ENCODE measurements at regions not wholly inside any gene's neighbourhood (a gene's known extent, or its start where the extent isn't known, plus 50 kb on each side); places are given as distances from the start of the nearest gene placed in this dataset.

DNA sequence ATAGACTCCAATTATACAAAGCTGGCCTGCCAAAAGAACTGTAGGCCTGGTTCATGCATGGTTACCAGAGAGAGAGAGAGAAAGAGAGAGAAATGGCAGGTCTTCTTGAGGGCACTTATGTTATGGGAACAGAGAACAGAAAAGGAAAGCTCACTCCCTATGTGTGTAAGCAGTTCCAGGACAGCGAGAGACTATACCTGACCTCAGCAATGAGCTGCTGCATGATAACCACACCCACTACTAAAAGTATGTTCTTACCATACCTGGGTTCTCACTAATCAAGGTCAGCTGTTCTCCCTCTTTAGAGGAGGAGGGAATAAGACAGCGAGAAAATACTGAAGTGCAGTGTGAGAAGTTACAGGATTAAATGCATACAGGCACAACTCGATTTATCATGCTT, 583.3 kb downstream of the GBA3 start:
- no peak overlapping the region for H3K27ac ChIP-seq
- no peak for TF ChIP-seq POLR2AphosphoS5 (IDR thresholded peaks at IDR 0.05)
- no peak for TF ChIP-seq POLR2A (IDR thresholded peaks at IDR 0.05)
- TF ChIP-seq, protein P1, sequence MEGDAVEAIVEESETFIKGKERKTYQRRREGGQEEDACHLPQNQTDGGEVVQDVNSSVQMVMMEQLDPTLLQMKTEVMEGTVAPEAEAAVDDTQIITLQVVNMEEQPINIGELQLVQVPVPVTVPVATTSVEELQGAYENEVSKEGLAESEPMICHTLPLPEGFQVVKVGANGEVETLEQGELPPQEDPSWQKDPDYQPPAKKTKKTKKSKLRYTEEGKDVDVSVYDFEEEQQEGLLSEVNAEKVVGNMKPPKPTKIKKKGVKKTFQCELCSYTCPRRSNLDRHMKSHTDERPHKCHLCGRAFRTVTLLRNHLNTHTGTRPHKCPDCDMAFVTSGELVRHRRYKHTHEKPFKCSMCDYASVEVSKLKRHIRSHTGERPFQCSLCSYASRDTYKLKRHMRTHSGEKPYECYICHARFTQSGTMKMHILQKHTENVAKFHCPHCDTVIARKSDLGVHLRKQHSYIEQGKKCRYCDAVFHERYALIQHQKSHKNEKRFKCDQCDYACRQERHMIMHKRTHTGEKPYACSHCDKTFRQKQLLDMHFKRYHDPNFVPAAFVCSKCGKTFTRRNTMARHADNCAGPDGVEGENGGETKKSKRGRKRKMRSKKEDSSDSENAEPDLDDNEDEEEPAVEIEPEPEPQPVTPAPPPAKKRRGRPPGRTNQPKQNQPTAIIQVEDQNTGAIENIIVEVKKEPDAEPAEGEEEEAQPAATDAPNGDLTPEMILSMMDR (IDR thresholded peaks at IDR 0.05) = no peak
- H3K9me3 ChIP-seq = no peaks in the 10 kb centered on the region
- intact Hi-C loops (cut with DNase I) = no loop called here
- no peak for DNase-seq (ENCODE audit: low spot score)
- WGBS = 72% methylated on average over 3 of the region's 3 CpGs
- H3K4me3 ChIP-seq = no peak overlapping the region
- no peaks in the 10 kb centered on the region for H3K4me1 ChIP-seq (replicated peaks)
- no peaks in the 10 kb centered on the region for H3K36me3 ChIP-seq
- no peaks in the 10 kb centered on the region for H3K27me3 ChIP-seq (replicated peaks; ENCODE audit: insufficient read depth)

- H3K4me3 ChIP-seq = no peak overlapping the region
- no peaks in the 10 kb centered on the region for H3K27me3 ChIP-seq (replicated peaks; ENCODE audit: insufficient read depth)
- WGBS = 7% methylated on average over 1 of the region's 1 CpG
- H3K27ac ChIP-seq = no peak overlapping the region
- intact Hi-C loops (cut with DNase I) = no loop called here
- no peak for DNase-seq (ENCODE audit: low spot score)
- no peaks in the 10 kb centered on the region for H3K4me1 ChIP-seq (replicated peaks)
- TF ChIP-seq POLR2AphosphoS5 (IDR thresholded peaks at IDR 0.05) (no peak), POLR2A (IDR thresholded peaks at IDR 0.05) (no peak)
- TF ChIP-seq, protein P1 (IDR thresholded peaks at IDR 0.05) = no peak
- no peaks in the 10 kb centered on the region for H3K9me3 ChIP-seq
- H3K36me3 ChIP-seq = no peaks in the 10 kb centered on the region
These were observed 576.8 kb downstream of the GBA3 start for GRCh38 chr4:23269566-23269965.

DNA sequence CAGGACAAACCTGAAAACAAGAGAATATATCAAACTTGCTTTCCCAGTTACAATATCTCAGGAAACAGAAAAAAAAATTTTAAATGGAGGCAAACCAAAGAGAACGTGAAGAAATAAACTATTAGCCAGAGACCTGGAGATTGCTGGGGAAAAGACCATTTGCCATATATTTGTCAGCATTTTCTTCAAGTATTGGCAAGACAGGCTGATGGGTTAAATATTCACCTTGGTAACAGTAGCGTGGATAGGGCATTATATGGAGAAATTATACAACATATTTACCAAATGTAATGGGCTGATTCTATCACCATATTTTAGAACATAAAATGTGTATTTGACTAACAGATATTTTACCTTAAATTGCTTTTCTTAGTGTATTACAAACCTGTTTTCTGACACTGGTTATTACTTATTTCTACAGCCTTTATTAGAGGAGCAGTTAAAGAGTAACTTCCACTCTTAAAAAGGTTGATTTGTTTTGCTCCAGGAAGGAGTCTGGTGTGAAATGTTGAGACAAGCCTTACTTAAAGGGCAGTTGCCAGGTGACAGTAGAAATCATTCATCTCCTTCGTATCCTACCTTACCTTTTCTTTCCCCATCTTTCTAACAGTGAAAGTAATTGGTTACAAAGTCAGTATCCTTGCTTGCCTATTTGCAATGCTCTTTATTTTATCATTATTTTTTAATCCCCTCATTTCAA, 575.5 kb downstream of the GBA3 start:
- TF ChIP-seq POLR2A (IDR thresholded peaks at IDR 0.05) (no peak), POLR2AphosphoS5 (IDR thresholded peaks at IDR 0.05) (no peak)
- TF ChIP-seq, protein P1 (IDR thresholded peaks at IDR 0.05) = no peak
- no peak for DNase-seq (ENCODE audit: low spot score)
- no peak overlapping the region for H3K27ac ChIP-seq
- no peaks in the 10 kb centered on the region for H3K4me1 ChIP-seq (replicated peaks)
- no peak overlapping the region for H3K4me3 ChIP-seq
- no peaks in the 10 kb centered on the region for H3K27me3 ChIP-seq (replicated peaks; ENCODE audit: insufficient read depth)
- intact Hi-C loops (cut with DNase I) = no loop called here
- no peaks in the 10 kb centered on the region for H3K36me3 ChIP-seq
- 40% methylated on average over 3 of the region's 3 CpGs for WGBS
- no peaks in the 10 kb centered on the region for H3K9me3 ChIP-seq

GRCh38 chr4:23266401-23266800, 573.7 kb downstream of the GBA3 start:
- DNase-seq (ENCODE audit: low spot score) = no peak
- 57% methylated on average over 3 of the region's 3 CpGs for WGBS
- intact Hi-C loops (cut with DNase I) = no loop called here

More at GRCh38 chr4:23266401-23266800, 573.7 kb downstream of the GBA3 start:
- TF ChIP-seq POLR2AphosphoS5 (IDR thresholded peaks at IDR 0.05) = no peak
- TF ChIP-seq, protein P1 (IDR thresholded peaks at IDR 0.05) = no peak
- TF ChIP-seq POLR2A (IDR thresholded peaks at IDR 0.05) = no peak
- Histone ChIP-seq H3K4me1 (replicated peaks) (no peaks in the 10 kb centered on the region), H3K36me3 (no peaks in the 10 kb centered on the region), H3K9me3 (no peaks in the 10 kb centered on the region), H3K27ac (no peak overlapping the region), H3K4me3 (no peak overlapping the region), H3K27me3 (replicated peaks; ENCODE audit: insufficient read depth) (no peaks in the 10 kb centered on the region)

All from prostate gland (tissue), 2 donors.